Peyer's patch (tissue), 4 donors: ENCODE measurements at regions not wholly inside any gene's neighbourhood (a gene's known extent, or its start where the extent isn't known, plus 50 kb on each side); places are given as distances from the start of the nearest gene placed in this dataset.

ENCODE experiments used
- DNase-seq, 3 donors: peaks; one replicate each; pipeline ENCODE4 v3.0.0-alpha.2; 2017 to 2019
- H3K27ac ChIP-seq, 4 donors: fragments of 200-600 bp; sonication (generic); one replicate each; pipeline ENCODE4 v1.5.1; 2016 to 2019
- H3K27me3 ChIP-seq, 2 donors: fragments of 200-600 bp; sonication (generic); one replicate each; pipeline ENCODE4 v1.5.1; 2019
- H3K36me3 ChIP-seq, 3 donors: fragments of 200-600 bp; sonication (generic); one replicate each; pipeline ENCODE4 v1.5.1; 2016 to 2019
- H3K4me1 ChIP-seq, 4 donors: fragments of 200-600 bp; sonication (generic); one replicate each; pipeline ENCODE4 v1.5.1; 2016 to 2019
- H3K4me3 ChIP-seq, 4 donors: fragments of 200-600 bp; sonication (generic); 1 replicate in 3 of 4; 2 replicates in 1 of 4; pipeline ENCODE4 v1.5.1; 2016 to 2019; ENCODE audit warnings: mild to moderate bottlenecking in 1 of 4
- H3K9me3 ChIP-seq, 4 donors: fragments of 200-600 bp; sonication (generic); one replicate each; pipeline ENCODE4 v1.5.1; 2016 to 2019; ENCODE audit warnings: mild to moderate bottlenecking in 1 of 4
- POLR2A ChIP-seq, 2 donors: fragments of 450-650 bp; IDR thresholded peaks; one replicate each; pipeline ENCODE4 v1.5.1; 2017; ENCODE audit warnings: antibody characterized with exemption in 2 of 2, mild to moderate bottlenecking in 2 of 2, moderate library complexity in 2 of 2
- TF ChIP-seq, protein P1 (sequence below), 6 experiments: fragments of 450-650 bp in 4 of 6; fragments of 200-600 bp in 2 of 6; sonication (generic) in 1 of 6; IDR thresholded peaks; one replicate each; pipeline ENCODE4 v1.5.1; 2017 to 2019; ENCODE audit warnings: antibody characterized with exemption in 6 of 6, mild to moderate bottlenecking in 3 of 6, moderate library complexity in 1 of 6

DNA sequence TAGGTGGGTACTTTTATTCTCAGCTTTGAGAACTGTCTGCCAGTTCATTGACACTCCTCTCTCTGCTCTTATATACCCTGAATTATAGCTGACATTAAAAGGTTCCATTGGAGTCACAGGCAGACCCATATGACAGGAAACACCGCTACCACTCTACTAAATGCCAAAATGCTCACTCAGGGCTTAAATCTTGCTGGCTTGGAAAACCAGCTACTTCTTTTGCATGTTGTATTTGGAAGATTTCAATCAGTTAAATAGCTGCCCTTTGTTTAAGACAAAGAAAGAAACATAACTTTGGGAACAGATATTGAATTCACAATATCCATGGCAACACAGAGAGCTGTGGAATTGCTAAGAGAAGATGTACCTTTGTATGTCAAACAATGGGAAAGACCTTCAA, 876.5 kb downstream of the USP25 start:
- Histone ChIP-seq H3K36me3 (no peaks in the 10 kb centered on the region), H3K27me3 (no peaks in the 10 kb centered on the region), H3K9me3 (peaks cover 0 to 4% (median 0%) of the 10 kb centered on the region in 4 donors), H3K27ac (no peak overlapping the region), H3K4me1 (no peaks in the 10 kb centered on the region), H3K4me3 (no peak overlapping the region)
- TF ChIP-seq POLR2A (IDR thresholded peaks at IDR 0.05), result no peak
- TF ChIP-seq, protein P1, sequence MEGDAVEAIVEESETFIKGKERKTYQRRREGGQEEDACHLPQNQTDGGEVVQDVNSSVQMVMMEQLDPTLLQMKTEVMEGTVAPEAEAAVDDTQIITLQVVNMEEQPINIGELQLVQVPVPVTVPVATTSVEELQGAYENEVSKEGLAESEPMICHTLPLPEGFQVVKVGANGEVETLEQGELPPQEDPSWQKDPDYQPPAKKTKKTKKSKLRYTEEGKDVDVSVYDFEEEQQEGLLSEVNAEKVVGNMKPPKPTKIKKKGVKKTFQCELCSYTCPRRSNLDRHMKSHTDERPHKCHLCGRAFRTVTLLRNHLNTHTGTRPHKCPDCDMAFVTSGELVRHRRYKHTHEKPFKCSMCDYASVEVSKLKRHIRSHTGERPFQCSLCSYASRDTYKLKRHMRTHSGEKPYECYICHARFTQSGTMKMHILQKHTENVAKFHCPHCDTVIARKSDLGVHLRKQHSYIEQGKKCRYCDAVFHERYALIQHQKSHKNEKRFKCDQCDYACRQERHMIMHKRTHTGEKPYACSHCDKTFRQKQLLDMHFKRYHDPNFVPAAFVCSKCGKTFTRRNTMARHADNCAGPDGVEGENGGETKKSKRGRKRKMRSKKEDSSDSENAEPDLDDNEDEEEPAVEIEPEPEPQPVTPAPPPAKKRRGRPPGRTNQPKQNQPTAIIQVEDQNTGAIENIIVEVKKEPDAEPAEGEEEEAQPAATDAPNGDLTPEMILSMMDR (IDR thresholded peaks at IDR 0.05), result no peak
- no peak for DNase-seq

- Histone ChIP-seq H3K4me3 (no peak overlapping the region), H3K9me3 (peaks cover 0 to 4% (median 0%) of the 10 kb centered on the region in 4 donors), H3K27ac (no peak overlapping the region), H3K36me3 (no peaks in the 10 kb centered on the region), H3K4me1 (no peaks in the 10 kb centered on the region), H3K27me3 (no peaks in the 10 kb centered on the region)
- no peak for DNase-seq
- TF ChIP-seq, protein P1 (IDR thresholded peaks at IDR 0.05), result no peak
- no peak for TF ChIP-seq POLR2A (IDR thresholded peaks at IDR 0.05)
Measured at GRCh38 chr21:16608209-16608830, 878.5 kb downstream of the USP25 start.

DNA sequence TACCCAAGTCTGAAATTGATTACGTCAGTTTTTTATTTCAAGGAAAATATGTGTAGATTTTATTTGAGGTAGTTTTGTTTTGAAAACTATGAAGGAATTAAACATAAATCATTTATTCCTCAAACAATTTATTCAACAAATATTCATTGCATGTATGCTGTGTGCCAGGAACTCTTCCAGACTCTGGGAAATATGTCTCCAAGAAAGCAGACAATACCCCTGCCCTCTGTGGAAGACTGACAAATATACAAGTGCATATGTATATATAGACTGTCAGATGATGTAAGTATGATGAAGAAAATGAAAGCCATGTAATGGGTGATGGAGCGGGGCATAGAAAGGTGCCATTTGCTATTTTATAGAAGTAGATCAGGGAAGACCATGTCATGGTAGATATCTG, 889.5 kb downstream of the USP25 start:
- Histone ChIP-seq H3K36me3 (no peaks in the 10 kb centered on the region), H3K9me3 (no peaks in the 10 kb centered on the region), H3K4me3 (no peak overlapping the region), H3K27ac (no peak overlapping the region), H3K27me3 (no peaks in the 10 kb centered on the region), H3K4me1 (no peaks in the 10 kb centered on the region)
- DNase-seq, result no peak
- TF ChIP-seq, protein P1 (IDR thresholded peaks at IDR 0.05), result no peak
- no peak for TF ChIP-seq POLR2A (IDR thresholded peaks at IDR 0.05)

DNA sequence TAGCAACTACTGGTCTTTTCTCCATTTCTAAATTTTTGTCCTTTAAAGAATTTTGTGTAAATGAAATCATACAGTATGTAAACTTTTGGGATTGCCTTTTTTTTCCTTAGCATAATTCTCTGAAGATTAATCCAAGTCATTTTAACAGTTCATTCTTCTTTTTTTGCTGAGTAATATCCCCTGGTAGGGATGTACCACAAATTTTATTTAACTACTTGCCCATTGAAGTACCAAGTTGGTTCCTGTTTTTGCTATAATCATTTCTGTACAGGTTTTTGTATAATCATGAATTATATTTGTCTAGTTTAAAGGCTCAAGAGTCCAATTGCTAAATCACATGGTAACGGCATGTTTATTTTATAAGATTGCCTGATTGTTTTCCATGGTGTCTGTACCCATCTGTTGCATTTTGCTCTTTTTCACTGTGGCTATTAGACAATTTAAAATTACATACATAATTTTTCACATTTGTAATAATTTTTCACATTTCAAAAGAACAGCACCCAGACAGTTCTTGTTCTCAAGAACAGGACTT, 891.1 kb downstream of the USP25 start:
- Histone ChIP-seq H3K4me3 (no peak overlapping the region), H3K9me3 (no peaks in the 10 kb centered on the region), H3K27ac (no peak overlapping the region), H3K4me1 (no peaks in the 10 kb centered on the region), H3K27me3 (no peaks in the 10 kb centered on the region), H3K36me3 (no peaks in the 10 kb centered on the region)
- TF ChIP-seq, protein P1 (IDR thresholded peaks at IDR 0.05), result no peak
- TF ChIP-seq POLR2A (IDR thresholded peaks at IDR 0.05), result no peak
- no peak for DNase-seq

DNA sequence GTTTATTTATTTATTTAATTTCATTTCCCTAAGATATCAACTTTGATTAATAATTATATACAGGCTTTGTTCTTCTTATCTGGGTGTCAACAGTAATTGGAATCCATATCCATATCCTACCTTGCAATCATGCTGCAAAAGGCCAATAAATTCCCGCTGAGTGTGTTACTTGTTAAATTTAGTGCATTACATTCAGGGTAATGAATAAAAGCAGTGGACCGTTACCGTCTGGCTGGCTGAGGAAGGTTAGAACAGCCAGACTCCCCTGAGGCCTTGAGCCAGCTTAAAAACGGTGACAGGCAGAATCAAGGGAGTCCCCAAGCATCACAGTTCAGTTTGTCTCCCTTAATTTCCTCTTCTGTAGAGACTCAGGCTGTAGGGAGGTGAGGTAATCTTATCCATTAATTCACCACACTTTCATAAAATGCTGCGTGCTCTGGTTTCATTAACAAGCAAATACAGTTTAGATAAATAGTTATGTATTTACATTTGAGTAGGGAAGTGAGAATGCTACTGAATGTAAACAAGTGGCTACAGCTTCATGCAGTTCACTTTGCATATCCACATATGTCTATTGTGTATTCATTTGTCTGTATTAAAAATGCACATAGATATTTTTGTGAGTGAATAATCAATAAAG, 888.2 kb upstream of the CXADR start:
- Histone ChIP-seq H3K9me3 (no peaks in the 10 kb centered on the region), H3K4me3 (no peak overlapping the region), H3K27me3 (no peaks in the 10 kb centered on the region), H3K27ac (no peak overlapping the region), H3K4me1 (no peaks in the 10 kb centered on the region), H3K36me3 (no peaks in the 10 kb centered on the region)
- TF ChIP-seq, protein P1 (IDR thresholded peaks at IDR 0.05), result no peak
- no peak for TF ChIP-seq POLR2A (IDR thresholded peaks at IDR 0.05)
- no peak for DNase-seq
